ENCODE measurements at regions not wholly inside any gene's neighbourhood (a gene's known extent, or its start where the extent isn't known, plus 50 kb on each side); places are given as distances from the start of the nearest gene placed in this dataset.

DNA sequence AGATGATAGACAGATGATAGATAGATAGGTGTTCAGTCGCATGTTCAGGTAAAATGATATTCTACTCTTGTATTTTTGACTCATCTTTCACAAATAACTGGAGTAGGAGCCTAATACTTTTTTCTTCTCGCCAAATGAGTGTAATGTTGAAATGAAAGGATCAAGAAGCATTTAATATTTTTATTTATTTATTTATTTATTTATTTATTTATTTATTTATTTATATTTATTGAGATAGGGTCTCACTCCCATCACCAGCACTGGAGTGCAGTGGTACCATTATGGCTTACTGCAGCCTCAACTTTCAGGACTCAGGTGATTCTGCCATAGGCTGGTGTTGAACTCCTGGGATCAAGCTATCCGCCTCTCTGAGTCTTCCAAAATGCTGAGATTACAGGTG is 298.8 kb downstream of the KCNC2 start:
- DNase-seq (ENCODE audit: low spot score): no peak

- no peak for DNase-seq (ENCODE audit: low spot score)
Measured at GRCh38 chr12:74914378-74914777, 295.3 kb downstream of the KCNC2 start.

DNA sequence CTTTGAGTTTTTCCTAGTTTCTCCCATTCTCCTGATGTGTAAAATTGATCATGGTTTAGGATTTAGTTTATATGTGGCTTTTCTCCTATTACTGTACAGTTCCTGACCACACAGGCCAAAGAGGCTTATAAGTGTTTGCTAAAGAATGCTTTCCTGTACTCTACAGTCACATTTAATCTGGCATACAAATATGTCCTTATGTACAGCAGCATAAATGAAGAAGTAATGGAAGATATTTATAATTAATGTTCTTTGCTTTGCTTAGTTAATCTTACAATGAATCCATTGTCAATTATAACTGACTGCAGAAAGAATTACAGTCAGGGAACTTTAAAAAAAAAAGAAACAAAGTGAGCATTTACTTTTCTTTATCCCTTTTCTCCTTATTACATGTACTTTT is 293.9 kb downstream of the KCNC2 start:
- no peak for DNase-seq (ENCODE audit: low spot score)

- no peak for DNase-seq (ENCODE audit: low spot score)
Measured at GRCh38 chr12:74917743-74918142, 291.9 kb downstream of the KCNC2 start.

GRCh38 chr12:74918291-74918690 is 291.3 kb downstream of the KCNC2 start:
- no peak for DNase-seq (ENCODE audit: low spot score)

- DNase-seq (ENCODE audit: low spot score): no peak
Measured at GRCh38 chr12:74922117-74922516, 287.5 kb downstream of the KCNC2 start.

DNA sequence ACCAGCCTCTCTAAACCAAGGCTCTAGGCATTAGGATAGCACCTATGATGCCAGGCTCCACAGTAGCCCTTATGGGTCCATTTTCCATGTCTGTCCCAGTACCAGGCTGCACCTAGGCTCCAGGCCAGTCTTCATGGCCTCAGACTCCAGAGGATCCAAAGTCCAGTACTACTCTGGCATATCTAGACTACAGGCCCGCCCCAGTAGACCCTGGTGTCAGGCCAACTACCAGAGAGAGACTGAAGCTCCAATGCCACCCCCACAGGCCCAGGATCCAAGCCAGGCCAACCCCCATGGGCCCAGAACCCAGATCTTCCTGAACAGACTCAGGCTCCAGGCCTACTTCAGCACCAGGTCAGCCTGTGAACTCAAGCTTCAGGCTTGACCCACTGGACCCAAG is 287.0 kb downstream of the KCNC2 start:
- no peak for DNase-seq (ENCODE audit: low spot score)

DNA sequence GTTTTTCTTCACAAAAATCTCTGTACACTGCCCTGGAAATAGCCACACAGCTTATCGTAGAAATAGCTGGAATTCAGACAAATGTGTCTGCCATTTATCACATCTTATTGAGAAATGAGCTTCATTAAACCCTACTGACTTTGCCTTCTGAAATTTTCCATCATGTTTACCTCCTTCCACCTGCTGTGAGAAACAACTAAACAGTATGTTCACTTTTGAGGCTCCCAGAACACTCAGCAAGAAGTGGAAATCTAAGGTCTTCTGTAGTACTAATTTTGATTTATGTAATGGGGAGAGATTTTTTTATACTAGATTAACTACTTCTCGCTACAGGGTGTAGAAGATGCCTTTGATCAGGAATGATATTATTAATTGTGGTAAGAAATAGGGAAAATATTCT is 268.0 kb downstream of the KCNC2 start:
- no peak for DNase-seq (ENCODE audit: low spot score)

- no peak for DNase-seq (ENCODE audit: low spot score)
Measured at GRCh38 chr12:74945771-74946198, 263.9 kb downstream of the KCNC2 start.

GRCh38 chr12:74953697-74954096 is 255.9 kb downstream of the KCNC2 start:
- DNase-seq (ENCODE audit: low spot score): no peak

GRCh38 chr12:74957231-74957630 is 252.4 kb downstream of the KCNC2 start:
- no peak for DNase-seq (ENCODE audit: low spot score)

DNA sequence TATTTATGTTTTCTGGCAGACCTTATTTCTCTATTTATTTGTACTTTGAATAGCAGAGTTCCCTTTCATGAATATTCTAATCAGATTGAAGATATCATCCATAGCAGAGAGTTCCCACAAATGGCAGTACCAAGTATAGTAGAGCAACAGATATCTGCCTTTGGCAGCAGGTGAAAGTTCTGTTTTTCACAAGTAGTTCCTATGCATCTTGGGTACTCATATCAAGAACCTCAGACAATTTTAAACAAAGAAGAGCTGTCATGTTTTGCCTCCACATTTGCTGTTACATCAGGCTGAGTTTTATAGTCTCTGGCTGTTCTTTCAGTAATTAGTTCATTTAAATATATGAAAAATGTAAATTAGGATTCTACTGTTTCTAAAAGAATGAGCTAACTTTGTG is 252.0 kb downstream of the KCNC2 start:
- no peak for DNase-seq (ENCODE audit: low spot score)

DNA sequence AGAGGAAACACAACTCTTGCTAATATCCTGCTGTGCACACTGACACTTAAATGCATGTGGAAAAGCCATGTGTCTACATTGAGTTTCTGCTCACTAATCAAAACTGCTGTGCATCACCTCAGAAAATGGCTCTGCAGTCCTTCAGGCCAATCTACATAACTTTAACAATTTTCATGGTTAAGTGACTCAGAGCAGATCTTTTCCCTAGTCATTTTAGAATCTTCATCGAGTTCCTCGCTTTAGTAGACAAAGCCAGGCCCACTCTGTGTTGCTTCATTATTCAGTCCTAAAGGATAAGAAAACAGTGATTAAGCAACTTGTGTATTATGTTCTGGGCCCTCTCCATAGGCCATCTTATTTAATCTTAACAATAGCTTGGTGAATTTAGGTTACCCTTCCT is 250.0 kb downstream of the KCNC2 start:
- DNase-seq (ENCODE audit: low spot score): no peak

DNA sequence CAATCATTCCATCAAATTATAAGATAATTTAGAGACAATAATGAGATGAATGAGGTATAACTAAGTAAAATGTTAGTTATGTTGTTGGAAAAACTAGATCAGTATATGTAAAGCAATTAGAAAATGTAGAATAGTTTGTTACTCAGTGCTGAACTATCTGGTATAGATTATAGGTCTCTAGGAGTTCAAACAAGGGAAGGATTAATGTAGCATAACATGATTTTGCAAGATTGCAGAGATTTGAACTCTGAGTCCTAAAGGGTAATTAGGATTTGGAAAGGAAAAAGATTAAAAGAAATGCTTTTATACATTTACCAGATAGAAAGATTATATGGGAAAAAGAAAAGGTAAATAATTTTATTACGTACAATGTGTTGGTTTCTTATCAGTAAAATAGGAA is 246.3 kb downstream of the KCNC2 start:
- DNase-seq (ENCODE audit: low spot score): no peak

DNA sequence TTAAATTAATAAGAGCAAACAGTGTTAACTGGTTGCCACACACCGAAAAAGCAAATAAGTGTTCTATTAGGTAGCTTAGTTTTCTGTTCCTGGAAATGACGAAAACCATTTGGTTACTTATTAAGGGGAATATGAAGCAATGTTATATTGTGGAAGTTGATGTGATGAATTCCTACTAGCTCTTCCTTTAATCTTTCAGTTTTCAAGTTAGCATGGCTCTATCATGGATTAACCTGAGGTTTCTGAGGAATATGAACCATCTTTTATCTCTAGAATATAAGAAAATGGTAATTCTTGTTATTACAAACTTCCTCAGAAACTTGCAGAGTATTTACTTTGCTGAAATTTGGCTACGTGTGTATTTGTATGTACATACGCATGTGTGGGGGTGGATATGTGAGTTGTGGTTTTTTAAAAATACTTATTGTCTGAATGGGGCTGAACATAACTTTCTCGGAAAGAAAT is 245.7 kb downstream of the KCNC2 start:
- DNase-seq (ENCODE audit: low spot score): no peak

- no peak for DNase-seq (ENCODE audit: low spot score)
Measured at GRCh38 chr12:74964390-74964789, 245.2 kb downstream of the KCNC2 start.

GRCh38 chr12:74971201-74971600 is 238.4 kb downstream of the KCNC2 start:
- DNase-seq (ENCODE audit: low spot score): no peak

DNA sequence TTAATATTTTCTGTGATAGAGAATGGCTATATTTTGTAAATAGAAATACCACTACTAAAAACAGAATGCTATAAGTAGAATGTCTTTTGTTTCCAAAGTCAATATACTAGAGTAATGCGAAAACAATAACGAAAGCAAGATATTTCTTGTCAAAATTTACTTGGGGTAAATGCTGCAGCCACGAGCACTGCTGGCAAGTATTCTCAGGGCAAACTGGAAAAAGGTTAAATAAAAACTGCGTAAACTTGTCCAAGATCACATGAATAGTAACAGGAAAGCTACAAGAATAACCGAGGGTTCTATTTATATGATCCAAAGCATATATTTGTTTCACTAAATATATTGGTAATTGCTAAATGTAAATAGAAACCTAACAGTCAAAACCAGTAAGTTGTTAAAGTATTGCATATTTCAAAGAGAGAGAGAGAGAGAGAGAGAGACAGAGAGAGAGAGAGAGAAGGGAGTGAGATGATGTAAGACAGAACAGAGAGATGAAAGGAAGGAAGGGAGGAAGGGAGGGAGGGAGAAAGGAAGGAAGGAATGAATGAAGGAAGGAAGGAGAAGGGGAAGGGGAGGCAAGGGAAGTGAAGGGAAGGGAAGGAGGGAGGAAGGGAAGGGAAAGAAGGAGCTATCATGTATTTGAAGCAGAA is 231.7 kb downstream of the KCNC2 start:
- DNase-seq (ENCODE audit: low spot score): no peak

- DNase-seq (ENCODE audit: low spot score): no peak
Measured at GRCh38 chr12:74980510-74980909, 229.1 kb downstream of the KCNC2 start.

GRCh38 chr12:74981541-74981940 is 228.1 kb downstream of the KCNC2 start:
- DNase-seq (ENCODE audit: low spot score): peak; percentile 33

DNA sequence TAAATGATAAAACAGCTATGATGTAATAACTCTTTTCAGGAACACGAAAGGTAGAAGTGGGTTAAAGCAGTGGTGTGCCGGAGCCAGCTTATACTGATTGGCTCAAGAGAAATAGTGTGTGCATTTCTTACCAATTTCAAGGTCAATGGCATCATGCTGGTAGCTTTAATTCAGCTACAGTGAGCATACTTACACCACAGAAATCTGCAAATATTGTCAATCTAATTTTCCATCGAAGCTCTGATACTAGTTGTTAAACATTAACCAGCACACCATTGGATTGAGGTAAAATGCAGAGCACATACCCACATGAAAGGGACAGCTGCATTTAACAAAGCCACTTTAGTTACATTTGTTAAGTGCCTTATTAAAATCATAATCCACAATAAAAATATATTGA is 225.7 kb downstream of the KCNC2 start:
- no peak for DNase-seq (ENCODE audit: low spot score)

- no peak for DNase-seq (ENCODE audit: low spot score)
Measured at GRCh38 chr12:74984631-74985030, 225.0 kb downstream of the KCNC2 start.

- no peak for DNase-seq (ENCODE audit: low spot score)
Measured at GRCh38 chr12:74985293-74985985, 224.2 kb downstream of the KCNC2 start.

DNA sequence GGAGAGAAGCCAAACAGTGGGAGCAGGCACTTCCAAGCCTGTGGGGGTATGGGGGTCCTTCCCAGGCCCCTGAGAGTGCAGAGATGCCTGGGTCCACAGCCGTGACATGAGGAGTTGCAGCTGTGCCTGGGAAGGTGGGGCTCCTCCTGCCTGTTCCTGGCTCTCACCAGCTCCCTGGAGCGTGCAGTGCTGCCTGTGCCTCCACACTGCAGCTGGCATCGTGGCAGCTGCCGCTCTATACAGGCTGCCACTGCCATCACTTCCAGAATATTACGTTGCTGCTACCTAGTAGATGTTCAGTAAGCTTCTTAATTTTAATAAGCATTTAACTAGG is 223.7 kb downstream of the KCNC2 start:
- DNase-seq (ENCODE audit: low spot score): no peak

Data from kidney capillary endothelial cell (primary cell).